Right atrium auricular region (tissue), 2 donors: ENCODE measurements at regions not wholly inside any gene's neighbourhood (a gene's known extent, or its start where the extent isn't known, plus 50 kb on each side); places are given as distances from the start of the nearest gene placed in this dataset.

ENCODE experiments used
- DNase-seq: peaks from one replicate; pipeline ENCODE4 v3.0.0-alpha.2; 2019; ENCODE audit warnings: low spot score
- H3K27ac ChIP-seq, 2 donors: fragments of 200-600 bp; sonication (generic); 1 replicate in 1 of 2; 2 replicates in 1 of 2; pipeline ENCODE4 v1.5.1; 2016 to 2019
- H3K27me3 ChIP-seq, 2 donors: fragments of 200-600 bp; sonication (generic); one replicate each; pipeline versions ENCODE4 v1.5.1 to v1.6.0; 2017 to 2019
- H3K36me3 ChIP-seq: fragments of 200-600 bp; sonication (generic); one replicate; pipeline ENCODE4 v1.5.1; 2016
- H3K4me1 ChIP-seq, 2 donors: fragments of 200-600 bp; sonication (generic); one replicate each; pipeline versions ENCODE4 v1.5.1 to v1.6.0; 2017 to 2019
- H3K4me3 ChIP-seq, 2 donors: fragments of 200-600 bp; sonication (generic); 1 replicate in 1 of 2; 2 replicates in 1 of 2; pipeline ENCODE4 v1.5.1; 2017 to 2019; ENCODE audit warnings: mild to moderate bottlenecking in 1 of 2, moderate library complexity in 1 of 2
- H3K9me3 ChIP-seq, 2 donors: fragments of 200-600 bp; sonication (generic); one replicate each; pipeline ENCODE4 v1.5.1; 2019
- CTCF ChIP-seq, 2 donors: fragments of 200-600 bp; sonication (generic); IDR thresholded peaks; one replicate each; pipeline ENCODE4 v1.5.1; 2019; ENCODE audit warnings: antibody characterized with exemption in 2 of 2

- Histone ChIP-seq H3K36me3 (no peaks in the 10 kb centered on the region), H3K4me3 (no peak overlapping the region), H3K27me3 (no peaks in the 10 kb centered on the region), H3K9me3 (no peaks in the 10 kb centered on the region), H3K4me1 (no peaks in the 10 kb centered on the region), H3K27ac (no peak overlapping the region)
- no peak for DNase-seq
- no peak for TF ChIP-seq CTCF (IDR thresholded peaks at IDR 0.05)
These were observed 198.7 kb downstream of the QDPR start for GRCh38 chr4:17313194-17313593.

- no peaks in the 10 kb centered on the region for H3K27me3 ChIP-seq
- no peak for TF ChIP-seq CTCF (IDR thresholded peaks at IDR 0.05)
These were observed 201.6 kb downstream of the QDPR start for GRCh38 chr4:17310269-17310652.

GRCh38 chr4:17309567-17310268 is 202.2 kb downstream of the QDPR start:
- Histone ChIP-seq H3K4me1 (no peaks in the 10 kb centered on the region), H3K36me3 (no peaks in the 10 kb centered on the region), H3K4me3 (no peak overlapping the region), H3K27ac (no peak overlapping the region), H3K9me3 (peaks cover 0 to 8% of the 10 kb centered on the region in 2 donors), H3K27me3 (no peaks in the 10 kb centered on the region)
- DNase-seq = no peak
- TF ChIP-seq CTCF (IDR thresholded peaks at IDR 0.05) = no peak

More at GRCh38 chr4:17310269-17310652, 201.6 kb downstream of the QDPR start:
- Histone ChIP-seq H3K36me3 (no peaks in the 10 kb centered on the region), H3K27ac (no peak overlapping the region), H3K9me3 (peaks cover 0 to 8% of the 10 kb centered on the region in 2 donors), H3K4me3 (no peak overlapping the region), H3K4me1 (no peaks in the 10 kb centered on the region)
- no peak for DNase-seq

- Histone ChIP-seq H3K27me3 (no peaks in the 10 kb centered on the region), H3K9me3 (peaks cover 0 to 3% of the 10 kb centered on the region in 2 donors), H3K27ac (no peak overlapping the region), H3K36me3 (no peaks in the 10 kb centered on the region), H3K4me3 (no peak overlapping the region), H3K4me1 (no peaks in the 10 kb centered on the region)
- DNase-seq = no peak
- TF ChIP-seq CTCF (IDR thresholded peaks at IDR 0.05) = no peak
These were observed 210.0 kb downstream of the QDPR start for GRCh38 chr4:17301869-17302268.

- no peak for TF ChIP-seq CTCF (IDR thresholded peaks at IDR 0.05)
- DNase-seq = no peak
- Histone ChIP-seq H3K9me3 (no peaks in the 10 kb centered on the region), H3K4me3 (no peak overlapping the region), H3K27me3 (no peaks in the 10 kb centered on the region), H3K27ac (no peak overlapping the region), H3K36me3 (no peaks in the 10 kb centered on the region), H3K4me1 (no peaks in the 10 kb centered on the region)
These were observed 210.6 kb downstream of the QDPR start for GRCh38 chr4:17301266-17301665.
